T-helper 17 cell (primary cell): ENCODE measurements at regions not wholly inside any gene's neighbourhood (a gene's known extent, or its start where the extent isn't known, plus 50 kb on each side); places are given as distances from the start of the nearest gene placed in this dataset.

ENCODE experiments used
- ATAC-seq: fragments of 150-1000 bp; cut with Tn5 transposase; 2 replicates; pipeline ENCODE4 v1.10.0; 2021; ENCODE audit warnings: mild to moderate bottlenecking, moderate library complexity
- DNase-seq, 3 donors: peaks; one replicate each; pipeline versions ENCODE4 v3.0.0 to v3.0.0-alpha.2; 2020 to 2021
- H3K9me3 ChIP-seq: one replicate; pipeline ENCODE4 v1.7.0; 2013; ENCODE audit warnings: low read length, mild to moderate bottlenecking; ENCODE audit not compliant: control insufficient read depth, poor library complexity, severe bottlenecking
- H3K27ac Mint-ChIP-seq: one replicate; pipeline ENCODE4 v1.8.0; 2022; ENCODE audit warnings: mild to moderate bottlenecking, moderate library complexity, mixed read lengths
- H3K27me3 Mint-ChIP-seq: one replicate; pipeline ENCODE4 v1.8.0; 2022; ENCODE audit warnings: mixed read lengths
- H3K36me3 Mint-ChIP-seq: one replicate; pipeline ENCODE4 v1.8.0; 2022; ENCODE audit warnings: low read depth, mixed read lengths
- H3K4me1 Mint-ChIP-seq: one replicate; pipeline ENCODE4 v1.8.0; 2022; ENCODE audit warnings: mild to moderate bottlenecking, mixed read lengths
- H3K4me3 Mint-ChIP-seq: one replicate; pipeline ENCODE4 v1.8.0; 2022; ENCODE audit warnings: mild to moderate bottlenecking, moderate library complexity, mixed read lengths

DNA sequence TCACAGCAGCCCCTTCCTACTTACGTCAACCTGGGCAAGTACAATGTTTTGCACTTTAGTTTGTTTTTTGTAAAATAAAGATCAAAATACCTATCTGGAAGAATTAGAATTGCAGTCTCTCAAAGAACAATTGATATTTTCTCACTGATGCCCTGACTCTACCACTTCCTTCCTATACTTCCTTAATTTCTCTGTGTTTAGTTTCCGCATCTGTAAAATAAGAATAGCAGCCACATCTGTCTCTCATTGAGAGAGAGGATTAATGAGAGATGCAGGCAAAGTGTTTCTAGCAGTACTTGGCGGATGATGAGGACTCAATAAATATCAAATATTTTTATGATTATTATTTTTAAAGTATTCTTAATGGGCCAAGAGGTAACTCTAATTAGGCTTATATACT lies 122.6 kb upstream of the PIEZO2 start:
- DNase-seq (no peak), ATAC-seq (no peak)
- no peaks in the 10 kb centered on the region for H3K9me3 ChIP-seq
- H3K4me3 Mint-ChIP-seq = no peak overlapping the region
- no peak overlapping the region for H3K27ac Mint-ChIP-seq
- H3K4me1 Mint-ChIP-seq = no peaks in the 10 kb centered on the region
- no peaks in the 10 kb centered on the region for H3K36me3 Mint-ChIP-seq
- peaks cover under 1% of the 10 kb centered on the region for H3K27me3 Mint-ChIP-seq

DNA sequence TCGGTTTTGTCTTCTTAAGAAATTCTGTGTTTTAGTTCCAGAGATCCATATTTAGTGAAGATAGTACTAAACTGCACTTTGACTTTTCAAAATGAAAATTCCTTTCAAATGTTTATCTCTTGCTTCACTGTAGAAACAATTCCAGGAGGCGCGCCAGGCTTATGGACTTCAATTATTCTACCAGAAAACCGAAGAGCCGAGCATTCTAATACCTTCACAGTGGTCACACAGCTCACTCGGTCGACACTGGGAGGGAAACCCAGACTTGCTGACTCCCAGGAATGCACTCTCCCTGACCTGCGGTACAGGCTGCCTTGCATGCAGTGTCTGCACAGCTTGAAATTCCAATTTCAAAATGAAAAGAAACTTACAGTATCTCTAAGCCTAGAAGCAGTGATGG lies 119.9 kb upstream of the PIEZO2 start:
- H3K9me3 ChIP-seq = no peaks in the 10 kb centered on the region
- no peak for DNase-seq
- no peak overlapping the region for H3K4me3 Mint-ChIP-seq
- H3K27me3 Mint-ChIP-seq = peaks cover 5% of the 10 kb centered on the region
- no peaks in the 10 kb centered on the region for H3K4me1 Mint-ChIP-seq
- ATAC-seq = no peak
- H3K36me3 Mint-ChIP-seq = no peaks in the 10 kb centered on the region
- no peak overlapping the region for H3K27ac Mint-ChIP-seq

DNA sequence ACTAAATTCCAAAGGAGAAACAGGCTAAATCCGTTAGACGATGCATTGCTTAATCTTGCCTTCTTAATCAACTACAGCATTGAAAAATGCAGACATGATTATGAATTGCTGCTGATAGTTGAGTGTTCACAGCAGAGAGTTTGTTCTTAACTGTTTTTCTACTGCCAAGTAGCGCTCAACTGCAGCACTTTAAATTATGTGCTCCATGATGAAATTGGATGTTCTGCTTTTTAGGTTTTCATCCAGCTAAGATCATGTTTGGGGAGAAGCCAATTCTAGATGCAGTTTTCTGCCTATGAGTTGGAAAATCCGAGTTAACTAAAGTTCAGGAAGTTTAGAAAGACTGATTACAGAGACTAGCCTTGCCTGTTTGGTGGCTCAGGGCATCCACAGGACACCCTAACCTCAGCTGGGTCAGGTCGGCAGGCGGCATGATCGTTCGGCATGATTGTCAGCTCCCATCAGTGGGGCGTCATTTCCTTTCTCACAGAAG lies 119.4 kb upstream of the PIEZO2 start:
- H3K4me1 Mint-ChIP-seq = no peaks in the 10 kb centered on the region
- no peak for ATAC-seq
- no peaks in the 10 kb centered on the region for H3K9me3 ChIP-seq
- no peaks in the 10 kb centered on the region for H3K36me3 Mint-ChIP-seq
- peaks cover 5% of the 10 kb centered on the region for H3K27me3 Mint-ChIP-seq
- H3K27ac Mint-ChIP-seq = no peak overlapping the region
- DNase-seq = no peak
- no peak overlapping the region for H3K4me3 Mint-ChIP-seq

DNA sequence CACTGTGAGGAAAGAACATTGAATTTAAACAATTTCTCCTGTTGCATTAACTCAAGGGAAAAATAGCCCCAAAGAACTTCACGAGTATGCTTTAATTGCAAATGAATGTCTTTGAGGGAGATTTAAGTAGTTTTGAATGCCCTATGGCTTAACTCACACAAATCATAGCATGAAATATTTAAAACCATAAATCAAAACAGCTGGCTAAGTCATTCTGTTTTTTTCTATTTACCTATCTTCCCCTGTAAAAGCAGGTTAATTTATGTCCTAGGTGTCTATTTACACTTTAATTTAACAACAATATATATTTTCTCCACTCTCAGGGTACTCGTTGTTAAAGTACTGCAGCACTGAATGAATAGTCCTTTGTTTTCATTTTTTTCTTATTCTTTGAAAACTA lies 118.8 kb upstream of the PIEZO2 start:
- Mint-ChIP-seq H3K4me3 (no peak overlapping the region), H3K27me3 (peaks cover 5% of the 10 kb centered on the region), H3K36me3 (no peaks in the 10 kb centered on the region), H3K4me1 (no peaks in the 10 kb centered on the region), H3K27ac (no peak overlapping the region)
- H3K9me3 ChIP-seq = no peaks in the 10 kb centered on the region
- ATAC-seq (no peak), DNase-seq (no peak)

DNA sequence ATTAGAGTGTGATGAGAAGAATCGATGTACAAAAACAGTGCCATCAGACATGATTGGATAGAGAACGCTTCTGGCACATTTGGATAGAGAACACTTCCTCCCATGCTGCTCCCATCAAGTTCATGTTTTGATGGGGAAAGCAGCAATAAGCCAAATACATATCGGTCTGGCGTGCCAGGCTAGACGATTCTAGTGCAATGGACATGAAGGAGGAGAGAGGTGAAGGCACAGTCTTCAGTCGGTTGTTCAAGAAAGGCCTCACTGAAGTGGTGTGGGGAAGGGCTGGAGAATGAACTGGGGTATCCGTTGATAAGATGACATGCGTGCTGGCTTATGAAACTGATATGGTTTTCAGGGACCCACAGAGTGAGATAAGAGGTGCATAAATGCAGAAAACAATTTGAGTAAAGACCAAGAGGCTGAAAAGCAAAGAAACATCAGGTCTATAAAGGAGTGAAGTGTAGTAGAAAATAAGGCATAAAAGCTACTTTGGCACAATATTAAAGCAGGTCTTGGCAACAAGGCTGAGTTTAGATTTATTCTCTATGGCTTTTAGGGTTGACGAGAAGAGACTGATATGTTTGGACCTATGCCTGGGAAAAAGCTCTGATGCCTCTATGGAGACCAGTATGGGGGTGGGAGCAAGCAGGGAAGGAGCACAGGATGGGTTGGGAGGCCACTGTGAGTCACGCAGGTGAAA lies 117.6 kb upstream of the PIEZO2 start:
- H3K4me1 Mint-ChIP-seq = no peaks in the 10 kb centered on the region
- no peak for ATAC-seq
- no peaks in the 10 kb centered on the region for H3K36me3 Mint-ChIP-seq
- H3K9me3 ChIP-seq = no peaks in the 10 kb centered on the region
- H3K27me3 Mint-ChIP-seq = peaks cover 5% of the 10 kb centered on the region
- H3K27ac Mint-ChIP-seq = no peak overlapping the region
- H3K4me3 Mint-ChIP-seq = no peak overlapping the region
- no peak for DNase-seq

DNA sequence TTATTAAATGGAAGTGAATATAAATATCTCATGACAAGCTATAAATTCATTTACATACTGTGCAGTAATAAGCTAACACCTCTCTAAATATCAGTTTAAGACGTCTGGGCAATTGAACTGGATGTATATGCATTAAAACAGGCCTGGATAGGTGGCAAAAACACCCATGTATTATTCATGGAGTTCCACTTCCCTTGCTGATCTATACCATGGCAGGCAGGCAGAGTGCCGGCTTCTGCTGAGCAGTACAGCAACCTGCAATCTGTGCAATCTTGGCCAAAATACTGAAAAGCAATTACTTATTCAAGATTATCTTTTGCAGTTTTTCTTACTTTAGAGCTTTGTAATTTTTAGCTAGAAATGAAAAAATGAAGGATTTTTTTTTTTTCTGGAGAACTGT lies 112.1 kb upstream of the PIEZO2 start:
- DNase-seq (no peak), ATAC-seq (no peak)
- H3K9me3 ChIP-seq = no peaks in the 10 kb centered on the region
- Mint-ChIP-seq H3K27ac (no peak overlapping the region), H3K4me3 (no peak overlapping the region), H3K27me3 (no peaks in the 10 kb centered on the region), H3K4me1 (no peaks in the 10 kb centered on the region), H3K36me3 (no peaks in the 10 kb centered on the region)

DNA sequence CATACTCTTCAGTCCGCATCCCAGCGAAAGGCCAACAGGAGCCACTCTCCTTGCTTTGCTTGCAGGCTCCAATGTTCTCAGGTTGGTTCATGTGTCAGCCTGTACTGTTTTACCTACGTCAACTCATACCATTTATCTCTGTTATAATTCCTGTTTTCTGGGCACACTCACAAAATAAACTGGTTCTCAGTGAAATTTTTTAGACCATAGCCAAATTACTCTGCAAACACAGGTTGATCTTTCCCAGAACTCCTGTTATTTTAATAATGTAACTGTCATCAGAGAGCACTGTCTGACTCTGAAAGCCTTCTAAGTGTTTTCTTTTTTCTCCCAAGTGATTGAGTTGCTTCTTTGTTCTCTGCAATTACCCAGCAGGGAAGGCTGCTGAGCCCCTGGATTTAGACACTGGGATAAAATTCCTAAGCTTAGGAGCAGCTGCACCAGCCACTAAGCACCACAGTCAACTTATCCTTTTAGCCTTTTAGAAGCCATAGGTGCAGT lies 111.6 kb upstream of the PIEZO2 start:
- no peak for ATAC-seq
- DNase-seq = no peak
- no peaks in the 10 kb centered on the region for H3K36me3 Mint-ChIP-seq
- H3K9me3 ChIP-seq = no peaks in the 10 kb centered on the region
- no peak overlapping the region for H3K27ac Mint-ChIP-seq
- H3K4me3 Mint-ChIP-seq = no peak overlapping the region
- H3K27me3 Mint-ChIP-seq = no peaks in the 10 kb centered on the region
- H3K4me1 Mint-ChIP-seq = no peaks in the 10 kb centered on the region

DNA sequence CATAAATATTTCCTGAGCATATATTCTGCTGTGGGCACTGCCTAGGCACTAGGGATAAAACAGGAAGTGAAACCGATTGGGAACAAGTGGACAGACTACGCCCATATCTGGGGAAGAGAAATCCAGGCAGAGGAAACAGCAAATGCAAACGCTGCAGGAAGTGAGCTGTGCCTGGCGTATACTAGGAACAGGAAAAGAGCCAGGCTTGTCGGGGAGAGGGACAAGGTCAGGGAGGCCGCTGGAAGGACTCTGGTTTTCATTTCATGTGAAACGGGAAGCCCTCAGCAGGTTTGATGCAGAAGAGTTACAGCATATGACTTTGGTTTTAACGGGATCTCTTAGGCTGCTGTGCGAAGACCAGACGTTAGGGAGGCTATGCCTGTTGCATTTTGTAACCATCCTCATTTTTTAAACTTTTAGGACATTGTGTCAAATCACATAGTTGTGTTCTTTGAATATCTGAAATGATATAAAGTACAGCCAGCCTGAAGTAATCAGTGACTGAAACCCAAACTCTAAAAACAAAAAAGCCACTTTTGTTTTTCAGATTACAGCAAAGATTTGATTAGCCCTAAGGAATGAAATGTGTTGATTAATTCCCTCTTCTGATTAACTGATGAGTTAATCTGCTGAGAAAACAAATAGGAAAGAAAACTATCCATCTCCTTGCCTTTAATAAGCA lies 110.2 kb upstream of the PIEZO2 start:
- ATAC-seq (no peak), DNase-seq (no peak)
- H3K4me3 Mint-ChIP-seq = no peak overlapping the region
- H3K27ac Mint-ChIP-seq = no peak overlapping the region
- H3K27me3 Mint-ChIP-seq = no peaks in the 10 kb centered on the region
- no peaks in the 10 kb centered on the region for H3K36me3 Mint-ChIP-seq
- H3K9me3 ChIP-seq = no peaks in the 10 kb centered on the region
- no peaks in the 10 kb centered on the region for H3K4me1 Mint-ChIP-seq

DNA sequence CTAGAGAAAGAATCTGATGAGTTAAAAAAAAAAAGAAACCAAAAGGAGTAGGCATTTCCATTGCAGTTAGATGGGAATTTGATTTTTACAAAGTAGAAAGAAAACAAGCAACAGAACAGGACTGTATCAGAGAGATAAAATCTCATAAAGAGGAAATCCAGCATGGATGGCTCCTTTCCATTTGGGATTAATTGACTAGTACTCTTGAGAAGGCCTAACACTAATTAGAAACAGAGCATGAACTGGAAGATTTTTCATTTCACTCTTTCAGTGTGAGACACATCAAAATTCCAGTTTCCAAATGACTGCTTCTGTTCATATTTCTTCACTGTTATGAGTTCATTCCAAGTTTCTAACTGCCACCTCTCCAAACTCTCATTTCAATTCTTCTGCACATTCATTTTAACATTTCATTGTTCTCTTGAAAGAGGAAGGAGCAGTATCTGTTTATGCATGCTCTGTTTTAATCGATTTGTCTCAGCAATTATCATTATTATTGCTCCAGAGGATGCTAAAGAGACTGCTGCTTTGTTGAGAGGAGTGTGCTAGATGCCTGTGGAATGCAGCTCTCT lies 108.8 kb upstream of the PIEZO2 start:
- no peaks in the 10 kb centered on the region for H3K9me3 ChIP-seq
- DNase-seq (no peak), ATAC-seq (no peak)
- H3K36me3 Mint-ChIP-seq = no peaks in the 10 kb centered on the region
- no peaks in the 10 kb centered on the region for H3K27me3 Mint-ChIP-seq
- no peak overlapping the region for H3K4me3 Mint-ChIP-seq
- H3K27ac Mint-ChIP-seq = no peak overlapping the region
- no peaks in the 10 kb centered on the region for H3K4me1 Mint-ChIP-seq

DNA sequence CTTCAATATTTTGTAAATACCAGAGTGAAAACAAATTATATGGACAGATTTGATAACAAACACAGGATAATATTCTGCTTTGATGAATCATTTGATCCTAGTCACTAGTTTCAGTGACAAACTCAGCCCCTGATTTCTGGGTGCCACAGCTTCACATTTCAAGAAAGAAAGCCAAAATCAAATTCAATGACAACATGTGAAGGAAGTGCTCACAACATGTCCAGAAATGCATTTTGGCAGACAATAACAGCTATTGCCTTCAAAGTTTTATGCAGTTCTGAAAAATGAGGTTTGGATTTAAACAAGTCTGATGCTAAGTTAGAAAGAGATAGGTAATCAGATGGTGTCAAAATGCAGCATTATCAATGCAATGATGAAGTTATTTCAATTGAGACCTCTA lies 106.9 kb upstream of the PIEZO2 start:
- ATAC-seq = no peak
- Mint-ChIP-seq H3K36me3 (no peaks in the 10 kb centered on the region), H3K4me1 (no peaks in the 10 kb centered on the region), H3K27me3 (peaks cover 4% of the 10 kb centered on the region), H3K4me3 (no peak overlapping the region), H3K27ac (no peak overlapping the region)
- no peaks in the 10 kb centered on the region for H3K9me3 ChIP-seq
- no peak for DNase-seq

DNA sequence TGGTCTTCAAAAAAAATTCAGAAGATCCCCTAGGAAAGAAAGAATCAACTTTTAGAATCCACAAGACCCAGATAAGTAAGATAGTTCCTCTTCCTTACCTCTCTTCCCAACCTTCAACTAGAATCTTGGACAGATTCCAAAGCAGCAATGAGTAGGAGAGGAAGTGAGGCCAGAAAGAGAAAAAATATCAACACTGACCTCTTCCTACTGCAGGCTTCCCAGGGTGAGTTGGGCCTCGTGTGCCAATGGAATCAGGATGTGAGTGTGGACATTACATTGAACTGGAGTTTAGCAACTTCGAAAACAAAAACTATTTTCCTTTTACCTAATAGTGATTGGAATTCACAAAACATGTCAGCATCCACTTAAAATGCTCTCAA lies 102.5 kb upstream of the PIEZO2 start:
- no peak overlapping the region for H3K4me3 Mint-ChIP-seq
- ATAC-seq = no peak
- H3K27ac Mint-ChIP-seq = no peak overlapping the region
- no peaks in the 10 kb centered on the region for H3K4me1 Mint-ChIP-seq
- DNase-seq = no peak
- H3K27me3 Mint-ChIP-seq = peaks cover 4% of the 10 kb centered on the region
- no peaks in the 10 kb centered on the region for H3K36me3 Mint-ChIP-seq
- H3K9me3 ChIP-seq = no peaks in the 10 kb centered on the region

DNA sequence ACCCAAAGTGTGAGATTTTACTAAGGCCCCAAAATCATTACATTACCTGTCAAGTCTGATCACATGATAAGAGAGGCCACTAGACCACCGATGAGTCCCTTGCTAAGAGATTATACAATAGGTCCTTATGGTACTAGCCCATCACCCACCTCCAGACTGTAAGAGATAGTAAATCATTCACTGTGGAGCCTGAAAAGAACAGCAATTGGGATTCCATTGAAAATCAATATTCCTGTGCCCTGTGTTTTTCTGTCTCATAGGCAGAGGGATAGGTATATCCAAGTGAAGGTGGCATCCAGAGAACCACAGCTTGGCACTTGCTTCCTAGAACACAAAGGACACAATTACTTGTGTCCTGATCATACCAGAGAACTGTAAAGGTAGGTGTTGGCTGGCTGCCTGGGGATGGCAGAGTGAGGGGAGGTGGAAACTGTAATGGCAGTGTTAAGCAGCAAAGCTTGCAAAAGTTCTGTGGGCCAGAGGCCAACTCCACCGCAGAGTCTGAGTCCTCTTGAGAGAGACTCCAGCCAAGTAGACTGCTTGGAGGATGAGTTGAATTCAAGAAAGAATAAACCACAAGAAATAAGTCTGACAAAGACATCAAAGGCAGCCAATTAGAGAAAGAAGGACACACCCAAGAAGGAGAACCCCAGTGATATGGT lies 102.0 kb upstream of the PIEZO2 start:
- Mint-ChIP-seq H3K4me1 (no peaks in the 10 kb centered on the region), H3K27me3 (peaks cover 4% of the 10 kb centered on the region), H3K27ac (no peak overlapping the region), H3K4me3 (no peak overlapping the region), H3K36me3 (no peaks in the 10 kb centered on the region)
- no peaks in the 10 kb centered on the region for H3K9me3 ChIP-seq
- ATAC-seq (no peak), DNase-seq (no peak)

DNA sequence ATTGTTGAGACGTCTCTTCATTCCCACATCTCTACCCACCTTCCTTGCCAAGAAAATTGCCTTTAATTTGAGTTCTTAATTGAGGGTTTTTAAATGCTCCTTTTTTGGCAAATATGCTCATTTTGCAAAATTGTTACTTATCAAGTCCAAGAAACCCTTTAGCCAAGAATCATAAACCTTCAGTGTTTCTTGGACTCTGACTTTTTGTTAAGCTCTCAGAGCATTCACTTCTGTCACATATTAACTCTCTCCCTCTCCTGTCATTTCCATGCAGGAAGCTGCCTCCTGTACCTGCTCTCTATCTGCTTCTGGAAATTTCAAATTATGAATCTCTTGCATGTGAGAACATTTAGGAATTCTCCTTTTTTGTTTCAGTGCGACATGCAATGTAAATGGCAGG lies 100.0 kb upstream of the PIEZO2 start:
- DNase-seq (no peak), ATAC-seq (no peak)

More for the DNA sequence above, 100.0 kb upstream of the PIEZO2 start:
- H3K9me3 ChIP-seq = no peaks in the 10 kb centered on the region
- Mint-ChIP-seq H3K27me3 (peaks cover 4% of the 10 kb centered on the region), H3K4me3 (no peak overlapping the region), H3K36me3 (no peaks in the 10 kb centered on the region), H3K4me1 (no peaks in the 10 kb centered on the region), H3K27ac (no peak overlapping the region)
